ENCODE measurements at regions not wholly inside any gene's neighbourhood (a gene's known extent, or its start where the extent isn't known, plus 50 kb on each side); places are given as distances from the start of the nearest gene placed in this dataset.

- DNase-seq (ENCODE audit: low read depth, low spot score): no peak
- Histone ChIP-seq H3K27ac (ENCODE audit: control insufficient read depth, insufficient read depth) (no peak overlapping the region), H3K27me3 (replicated peaks in 1 of 2; ENCODE audit: control insufficient read depth in 2 of 2, insufficient read depth in 2 of 2, low read length in 1 of 2) (peaks cover 9% of the 10 kb centered on the region in 2 experiments), H3K79me2 (ENCODE audit: control insufficient read depth, insufficient read depth, low read length) (no peaks in the 10 kb centered on the region), H3K9ac (ENCODE audit: control insufficient read depth, insufficient read depth, low read length) (no peak overlapping the region), H3K4me2 (ENCODE audit: control insufficient read depth, insufficient read depth) (no peak overlapping the region), H2AFZ (ENCODE audit: control insufficient read depth, low read depth, low read length) (no peak overlapping the region), H3K4me1 (ENCODE audit: control insufficient read depth, insufficient read depth, low read length) (no peaks in the 10 kb centered on the region), H4K20me1 (ENCODE audit: control insufficient read depth, insufficient read depth) (no peaks in the 10 kb centered on the region), H3K36me3 (ENCODE audit: control insufficient read depth in 2 of 2, insufficient read depth in 2 of 2, low read length in 1 of 2) (no peaks in the 10 kb centered on the region), H3K4me3 (no peak overlapping the region), H3K9me3 (replicated peaks; ENCODE audit: control insufficient read depth, insufficient read depth, low read length) (no peaks in the 10 kb centered on the region)
- ChIA-PET CTCF (no interaction called here), POLR2A (no interaction called here), SMC1A (ENCODE audit: uncharacterized antibody, unreplicated experiment) (no interaction called here), RAD21 (ENCODE audit: unreplicated experiment) (no interaction called here)
- intact Hi-C loops (cut with micrococcal nuclease; ENCODE audit: unreplicated experiment) (loop anchor here (10.0 kb wide), 1 partner anchor 215 kb away; no protein-coding TSS in a partner anchor), in situ Hi-C loops (cut with MboI) (no loop called here)
- ATAC-seq: no peak
- BruUV-seq (replicated peaks): no TSS peak
- 3% methylated on average over 2 of the region's 2 CpGs for WGBS (ENCODE audit: insufficient coverage, insufficient replicate concordance, low lambda C conversion rate, missing lambda C conversion rate)
- no peak for FAIRE-seq
- TF ChIP-seq CBFB (IDR thresholded peaks at IDR 0.05; ENCODE audit: low read depth): no peak
- no peak for TF ChIP-seq ESRRA (IDR thresholded peaks at IDR 0.05; ENCODE audit: low read length)
- no peak for TF ChIP-seq NFIC (IDR thresholded peaks at IDR 0.05; ENCODE audit: low read depth, low read length)
- TF ChIP-seq BCL3 (IDR thresholded peaks at IDR 0.05; ENCODE audit: borderline replicate concordance, insufficient read depth, low read depth, low read length, poor library complexity, severe bottlenecking): no peak
- no peak for TF ChIP-seq ZNF274 (IDR thresholded peaks at IDR 0.05; ENCODE audit: insufficient read depth, insufficient read length)
- TF ChIP-seq KDM1A (IDR thresholded peaks at IDR 0.05; ENCODE audit: borderline replicate concordance): no peak
- TF ChIP-seq PML (IDR thresholded peaks at IDR 0.05; ENCODE audit: low read length): no peak
- TF ChIP-seq STAT3 (IDR thresholded peaks at IDR 0.05; ENCODE audit: low read depth, low read length): no peak
- no peak for TF ChIP-seq SMC3 (IDR thresholded peaks at IDR 0.05; ENCODE audit: borderline replicate concordance, low read length)
- TF ChIP-seq NR2C1 (IDR thresholded peaks at IDR 0.05): no peak
- TF ChIP-seq, protein P1, sequence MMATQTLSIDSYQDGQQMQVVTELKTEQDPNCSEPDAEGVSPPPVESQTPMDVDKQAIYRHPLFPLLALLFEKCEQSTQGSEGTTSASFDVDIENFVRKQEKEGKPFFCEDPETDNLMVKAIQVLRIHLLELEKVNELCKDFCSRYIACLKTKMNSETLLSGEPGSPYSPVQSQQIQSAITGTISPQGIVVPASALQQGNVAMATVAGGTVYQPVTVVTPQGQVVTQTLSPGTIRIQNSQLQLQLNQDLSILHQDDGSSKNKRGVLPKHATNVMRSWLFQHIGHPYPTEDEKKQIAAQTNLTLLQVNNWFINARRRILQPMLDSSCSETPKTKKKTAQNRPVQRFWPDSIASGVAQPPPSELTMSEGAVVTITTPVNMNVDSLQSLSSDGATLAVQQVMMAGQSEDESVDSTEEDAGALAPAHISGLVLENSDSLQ (IDR thresholded peaks at IDR 0.05): no peak
Observed at GRCh38 chr16:86289907-86290306, 220.4 kb upstream of the FOXF1 start.

Measured in GM12878 (cell line).